ENCODE measurements at regions not wholly inside any gene's neighbourhood (a gene's known extent, or its start where the extent isn't known, plus 50 kb on each side); places are given as distances from the start of the nearest gene placed in this dataset.

DNA sequence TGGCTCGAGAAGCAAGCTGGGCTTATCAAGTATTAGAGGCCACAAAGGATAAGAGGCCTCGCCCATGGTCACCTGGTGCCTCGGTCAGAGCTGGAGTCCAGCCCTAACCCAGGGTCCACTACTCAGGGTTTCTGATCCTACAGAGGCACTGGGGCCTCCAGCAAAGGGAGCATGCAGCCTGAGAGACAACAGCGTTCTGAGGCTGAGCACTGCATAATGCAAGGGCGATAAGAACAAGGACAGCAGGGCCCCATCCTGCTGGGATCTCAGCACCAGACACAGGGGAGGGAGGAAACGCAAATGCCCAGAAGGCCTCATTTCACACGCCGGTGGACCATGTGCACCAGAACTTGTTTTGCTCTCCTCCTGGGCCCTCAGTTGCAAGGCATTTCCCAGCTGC is 63.0 kb downstream of the C5orf15 start:
- DNase-seq, result no peak

DNA sequence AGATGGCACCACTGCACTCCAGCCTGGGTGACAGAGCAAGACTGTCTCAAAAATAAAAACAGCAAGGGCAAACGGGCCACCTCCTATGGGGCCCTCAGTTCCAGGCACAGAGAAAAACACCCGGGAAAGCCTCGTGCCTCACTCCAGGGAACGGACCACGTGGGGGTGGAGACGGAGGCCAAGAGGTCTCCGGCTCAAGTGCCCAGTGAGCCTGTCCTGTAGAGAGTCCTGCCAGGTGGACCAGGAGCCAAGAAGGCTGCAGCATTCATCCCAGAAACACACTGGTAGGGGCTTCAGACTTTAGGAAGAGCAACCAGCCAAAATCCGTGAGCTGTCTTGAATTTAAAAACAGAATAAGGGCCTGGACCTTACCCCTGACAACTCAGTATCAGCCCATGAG is 63.8 kb downstream of the C5orf15 start:
- DNase-seq, result no peak

DNA sequence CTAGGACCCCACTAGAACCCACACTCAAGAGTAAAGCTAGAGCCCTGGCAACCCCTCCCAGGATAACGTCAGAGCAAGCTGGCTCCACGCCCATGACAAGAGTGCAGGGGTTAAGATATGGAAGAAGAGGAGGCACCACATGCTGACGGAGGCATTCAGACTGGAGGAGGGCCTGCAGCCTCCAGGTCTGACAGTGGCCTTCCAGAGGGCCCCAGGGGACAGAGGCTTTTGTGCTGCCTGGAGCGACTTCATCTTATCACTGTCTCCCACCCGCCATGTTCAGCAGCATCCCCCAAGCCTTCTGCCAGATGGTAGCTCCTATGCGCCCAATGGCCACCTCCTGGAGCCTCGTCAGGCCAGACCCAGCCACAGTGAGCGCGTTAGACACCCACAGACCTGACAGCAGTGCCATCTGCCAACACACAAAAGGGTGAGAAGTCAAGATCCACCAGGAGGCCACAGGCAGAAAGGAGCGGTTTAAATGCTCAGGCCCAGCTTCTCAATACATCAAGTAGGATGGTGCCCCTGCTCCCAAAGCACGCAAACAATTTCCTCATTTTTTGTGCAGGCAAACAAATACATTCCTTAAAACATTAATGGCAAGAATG is 65.8 kb downstream of the C5orf15 start:
- DNase-seq, result no peak

DNA sequence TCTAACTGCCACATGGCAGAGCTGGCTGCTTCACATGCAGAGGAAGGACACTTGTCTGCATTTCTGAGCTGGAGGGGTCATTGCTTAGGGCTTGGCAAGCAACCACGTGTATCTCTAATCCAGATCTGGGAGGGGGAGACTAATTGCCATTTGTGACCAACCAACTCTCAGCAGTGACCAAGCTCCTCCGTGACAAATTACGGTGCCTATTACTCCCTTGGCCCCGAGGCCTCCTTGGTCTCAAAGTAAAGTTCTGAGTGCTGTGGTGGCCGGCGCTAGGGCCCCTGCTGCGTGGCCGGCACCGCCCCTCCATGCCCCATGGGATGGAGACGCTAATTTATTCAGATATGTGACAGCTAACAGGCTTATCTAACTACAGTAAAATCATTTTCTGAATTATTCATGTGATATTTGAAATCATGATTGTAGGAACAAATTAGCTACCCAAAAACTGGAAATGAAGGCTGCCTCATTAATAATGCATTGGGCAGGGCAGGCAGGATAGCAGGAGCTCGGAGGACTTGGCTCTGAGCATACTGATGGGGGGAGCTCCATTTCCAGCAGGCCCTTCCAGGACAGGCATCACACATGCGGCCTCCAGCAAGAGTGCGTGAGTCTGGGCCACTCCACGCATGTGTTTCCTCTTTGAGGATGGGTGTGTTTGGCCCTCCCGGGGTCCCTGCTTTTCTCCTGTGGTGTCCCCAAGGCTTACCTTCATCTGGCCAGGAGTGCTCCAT is 67.7 kb downstream of the C5orf15 start:
- no peak for DNase-seq

DNA sequence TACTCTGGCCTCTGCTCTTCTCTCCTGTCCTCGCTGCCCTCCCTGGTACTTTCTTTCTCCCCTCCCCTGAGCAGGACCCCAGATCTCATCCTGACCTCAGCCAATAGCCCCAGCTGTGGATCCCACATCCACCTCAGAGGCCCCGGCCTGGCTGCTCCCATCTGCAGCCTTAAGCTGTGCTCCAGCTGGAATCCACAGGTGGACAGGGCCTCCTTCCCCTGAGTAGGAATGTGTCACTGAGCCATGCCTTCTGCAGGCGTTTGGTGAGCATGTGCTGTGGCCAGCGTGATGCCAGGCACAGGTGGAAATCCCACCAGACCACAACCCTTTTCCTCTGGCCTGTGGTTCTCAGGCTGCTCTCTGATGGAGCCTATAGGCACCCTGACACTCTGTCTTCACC is 68.9 kb downstream of the C5orf15 start:
- DNase-seq, result no peak

DNA sequence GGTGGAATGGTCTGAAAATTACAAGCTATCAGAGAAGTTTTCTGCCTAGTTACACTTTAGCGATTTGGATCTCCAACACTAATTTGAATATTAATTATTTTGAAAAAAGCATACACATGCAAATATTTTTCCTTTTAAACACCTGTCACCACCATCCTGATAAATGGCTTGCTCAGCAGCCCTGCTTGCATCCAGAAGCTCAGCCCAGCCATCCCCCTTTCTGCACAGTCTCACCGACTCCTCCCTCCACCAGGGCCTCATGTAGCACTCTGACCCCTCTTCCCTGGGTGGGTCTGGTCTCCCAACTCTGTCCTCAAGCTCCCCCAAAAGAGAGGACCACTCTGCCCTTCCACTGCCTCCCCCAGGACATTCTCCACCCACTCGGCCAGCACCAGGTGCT is 70.0 kb downstream of the C5orf15 start:
- no peak for DNase-seq

DNA sequence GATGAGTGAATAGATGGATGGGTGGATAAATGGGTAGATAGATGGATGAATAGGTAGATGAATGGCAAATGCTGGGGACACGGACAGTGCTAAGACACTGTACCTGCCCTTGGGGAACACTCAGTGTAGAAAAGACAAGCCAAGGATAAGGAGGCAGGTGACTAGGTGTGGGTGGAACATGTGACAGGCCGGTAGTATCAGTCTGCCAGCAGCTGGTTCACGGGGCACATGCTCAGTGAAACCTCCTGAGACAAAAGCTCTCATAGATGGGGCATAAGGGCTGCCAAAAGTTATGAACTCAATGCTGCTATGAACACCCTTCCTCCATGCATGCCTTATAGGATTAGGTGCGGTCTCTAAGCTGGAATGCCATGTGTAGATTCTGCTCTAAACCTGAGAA is 71.0 kb downstream of the C5orf15 start:
- DNase-seq, result no peak

DNA sequence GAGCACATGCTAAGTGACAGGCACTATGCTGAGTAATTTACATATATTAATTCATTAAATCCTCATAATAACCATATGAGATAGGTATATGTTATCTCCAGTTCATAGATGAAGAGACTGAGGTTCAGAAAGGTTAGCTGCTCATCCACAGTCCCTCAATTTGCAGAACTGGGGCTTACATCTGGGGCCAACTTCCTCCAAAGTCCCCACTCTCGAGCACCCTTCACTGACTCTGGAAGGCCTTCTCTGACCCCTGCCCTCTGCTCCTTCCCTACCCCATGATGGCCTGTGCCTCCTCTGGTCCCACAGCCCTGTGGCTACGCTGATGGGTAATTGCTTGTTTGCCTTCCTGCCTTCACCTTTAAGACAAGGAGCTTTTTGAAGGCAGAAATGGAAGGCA is 71.6 kb downstream of the C5orf15 start:
- DNase-seq, result no peak

DNA sequence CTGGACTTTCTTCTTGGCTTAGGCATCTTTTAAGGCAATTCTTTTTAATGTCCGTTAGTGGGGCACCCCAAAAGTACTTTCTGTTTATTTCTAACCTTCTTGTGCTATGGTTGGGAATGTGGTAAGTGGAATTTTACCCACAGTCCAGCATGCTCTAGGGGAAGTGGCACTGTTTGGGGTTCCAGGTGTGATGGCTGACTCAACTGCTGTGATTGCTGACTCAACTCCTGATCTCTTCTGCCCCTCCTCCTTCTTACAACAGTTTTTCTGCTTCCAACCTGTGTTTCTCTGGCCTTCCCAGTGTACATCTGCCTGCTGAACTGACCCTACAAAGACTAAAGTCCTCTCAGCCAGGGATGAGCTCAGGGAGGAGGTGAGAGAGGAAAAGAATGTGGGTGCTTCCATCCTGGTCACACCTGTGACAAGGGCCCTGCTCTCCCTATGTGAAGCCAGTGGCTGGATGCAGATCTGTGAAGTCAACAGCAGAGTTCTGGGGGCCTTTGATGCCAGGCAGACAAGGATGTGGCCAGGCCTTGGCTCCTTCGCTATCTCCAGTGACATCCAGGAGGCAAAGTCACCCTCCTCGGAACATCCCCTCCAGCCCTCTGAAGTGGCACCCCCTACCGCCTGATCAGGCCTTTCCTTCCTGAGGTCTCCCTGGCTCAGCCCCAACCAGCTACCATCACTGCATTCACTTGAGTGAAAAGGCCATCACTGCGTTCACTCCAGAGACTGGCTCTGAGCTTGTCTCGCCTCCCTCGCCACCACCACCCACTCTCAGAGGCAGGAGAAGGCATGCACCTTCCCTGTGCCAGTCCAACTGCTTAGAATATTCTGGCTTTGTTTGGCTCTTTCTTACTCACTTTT is 72.2 kb downstream of the C5orf15 start:
- no peak for DNase-seq

DNA sequence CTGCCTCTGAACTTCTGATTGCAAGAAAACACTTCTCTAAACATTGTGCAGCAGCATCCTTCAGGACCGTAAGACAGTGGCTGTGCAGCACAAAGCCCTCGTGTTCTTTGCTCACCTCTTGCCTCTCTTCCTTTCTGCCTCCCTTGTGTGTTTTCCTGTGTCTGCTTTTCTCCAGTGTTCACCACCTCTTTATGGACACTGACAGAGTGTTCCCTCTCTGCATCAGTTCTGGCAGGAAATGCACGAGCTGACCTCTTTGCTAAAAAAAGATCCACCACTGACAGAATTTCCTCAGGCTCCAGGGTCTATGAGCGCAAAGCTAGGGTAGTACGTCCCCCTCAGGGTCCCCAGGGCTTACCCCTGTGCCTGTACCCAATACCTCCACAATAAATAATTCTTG is 74.3 kb downstream of the C5orf15 start:
- DNase-seq, result no peak

DNA sequence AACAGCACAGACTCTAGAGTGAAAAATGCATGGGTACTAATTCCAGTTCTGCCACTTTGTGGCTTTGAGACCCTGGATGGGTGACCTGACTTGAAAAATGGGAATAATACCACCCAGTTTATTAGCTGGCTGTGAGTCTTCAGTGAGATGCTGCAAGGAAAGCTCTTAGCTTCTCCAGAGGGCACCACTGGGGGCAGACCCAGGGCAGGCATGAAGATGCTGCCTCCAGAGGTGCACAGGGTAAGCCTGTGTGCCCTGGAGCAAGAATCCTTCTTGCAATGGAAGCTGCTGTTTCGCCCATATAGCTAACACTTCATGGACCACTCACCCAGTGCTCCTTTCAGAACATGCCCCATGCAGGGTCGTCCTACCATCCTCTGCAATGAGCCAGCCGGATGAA is 75.7 kb downstream of the C5orf15 start:
- no peak for DNase-seq

DNA sequence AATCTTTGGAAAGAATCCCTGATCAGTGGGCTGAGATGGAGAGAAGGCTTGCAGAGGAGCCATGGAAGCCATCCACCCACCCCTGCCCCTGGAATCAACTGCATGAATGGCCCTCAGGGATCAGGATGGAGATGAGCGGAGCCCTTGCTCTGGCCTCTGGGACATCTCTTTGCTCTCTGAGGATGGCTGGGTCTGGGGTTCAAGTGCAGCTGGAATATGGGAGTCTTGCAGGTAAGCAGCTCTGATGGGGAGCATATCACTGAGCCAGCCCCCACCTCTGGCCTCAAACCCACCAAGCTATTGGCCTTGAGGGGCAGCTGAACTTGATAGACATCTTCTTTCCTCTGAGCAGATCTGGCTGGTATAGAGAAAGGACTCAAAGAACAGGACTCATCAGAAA is 76.1 kb downstream of the C5orf15 start:
- DNase-seq, result no peak

DNA sequence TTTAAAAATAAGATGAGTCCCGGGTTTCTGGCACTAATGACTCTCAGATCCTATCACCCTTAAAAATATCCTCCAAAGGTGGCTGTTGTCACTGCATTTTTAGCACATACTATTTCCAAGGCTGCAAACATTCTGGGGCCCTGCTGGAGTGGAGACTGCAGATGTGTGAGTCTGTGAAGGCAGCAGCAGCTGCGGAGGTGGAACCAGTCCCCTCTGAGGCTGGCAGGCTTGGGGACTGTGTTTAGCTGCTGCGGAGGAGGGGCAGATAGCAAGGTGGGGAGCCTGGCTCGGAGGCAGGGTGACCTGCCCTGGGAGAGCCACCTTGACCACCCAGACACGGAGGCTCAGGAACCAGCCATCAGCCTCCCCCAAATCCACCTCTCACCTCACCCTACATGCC is 77.0 kb downstream of the C5orf15 start:
- DNase-seq, result no peak

DNA sequence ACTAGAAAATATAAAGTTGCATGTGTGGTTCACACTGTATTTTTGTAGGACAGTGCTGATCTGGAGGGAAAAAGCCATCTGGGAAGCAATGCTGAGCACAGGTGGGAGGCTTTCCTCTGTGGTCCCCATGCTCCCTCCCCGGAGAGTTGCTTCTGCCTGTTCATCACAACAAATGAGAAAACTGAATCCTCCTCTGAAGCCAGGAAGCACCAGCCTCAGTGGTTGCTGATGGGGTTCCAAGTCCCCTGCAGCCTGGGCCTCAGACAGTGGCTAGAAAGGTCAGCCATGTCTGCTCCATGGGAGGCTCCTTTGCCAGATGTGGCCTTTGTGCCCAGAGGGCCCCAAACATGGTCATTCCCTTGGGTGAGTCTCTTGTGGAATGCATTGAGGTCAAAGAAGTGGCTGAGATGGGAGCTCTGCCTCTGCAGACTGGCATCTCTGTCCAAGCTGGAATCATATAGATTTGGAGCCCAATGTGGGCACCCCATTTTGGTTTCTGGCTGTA is 77.6 kb downstream of the C5orf15 start:
- no peak for DNase-seq

DNA sequence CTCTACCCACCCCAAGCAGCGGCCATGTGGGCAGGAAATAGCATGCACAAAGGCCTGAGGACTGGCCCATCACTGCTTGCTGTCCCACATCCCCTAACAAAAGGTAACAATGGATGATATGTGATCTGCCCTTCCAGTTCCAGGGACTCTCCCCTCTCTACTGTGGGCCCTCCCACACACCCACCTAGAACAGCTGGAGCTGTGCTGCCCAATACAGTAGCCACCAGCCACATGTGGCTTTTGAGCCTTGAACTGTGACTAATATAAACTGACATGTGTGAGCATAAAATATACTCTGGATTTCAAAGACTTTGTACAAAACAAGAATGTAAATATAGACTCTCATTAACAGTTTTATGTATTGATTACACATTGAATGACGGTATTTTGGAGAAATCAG is 78.1 kb downstream of the C5orf15 start:
- DNase-seq, result no peak

DNA sequence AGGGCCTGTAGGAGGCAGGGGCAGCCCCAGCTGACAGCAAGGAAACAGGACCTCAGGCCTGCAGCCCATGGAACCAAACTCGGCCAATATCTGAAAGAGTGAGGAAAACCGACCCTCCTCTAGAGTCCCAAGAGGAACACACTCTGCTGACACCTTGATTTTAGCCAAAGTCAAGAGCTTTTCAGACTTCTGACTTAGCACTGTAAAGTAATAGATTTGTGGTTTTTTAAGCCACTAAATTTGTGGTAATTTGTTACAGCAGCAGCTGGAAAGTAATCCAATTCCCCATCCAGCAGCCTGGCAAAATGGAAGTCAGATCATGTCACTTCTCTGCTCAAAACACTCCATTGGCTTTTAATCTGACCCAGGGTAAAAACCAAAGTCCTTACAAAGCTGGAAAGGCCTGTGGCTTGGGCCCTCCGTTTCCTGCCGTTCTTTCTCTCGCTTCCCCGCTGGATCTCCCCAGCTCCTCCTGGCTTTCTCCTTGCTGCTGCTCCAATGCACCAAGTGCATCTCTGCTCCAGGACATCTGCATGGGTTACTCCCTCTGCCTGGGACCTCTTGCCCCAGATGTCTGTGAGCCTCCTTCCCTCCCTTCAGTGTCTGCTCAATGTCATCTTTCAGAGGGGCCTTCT is 79.0 kb downstream of the C5orf15 start:
- no peak for DNase-seq

DNA sequence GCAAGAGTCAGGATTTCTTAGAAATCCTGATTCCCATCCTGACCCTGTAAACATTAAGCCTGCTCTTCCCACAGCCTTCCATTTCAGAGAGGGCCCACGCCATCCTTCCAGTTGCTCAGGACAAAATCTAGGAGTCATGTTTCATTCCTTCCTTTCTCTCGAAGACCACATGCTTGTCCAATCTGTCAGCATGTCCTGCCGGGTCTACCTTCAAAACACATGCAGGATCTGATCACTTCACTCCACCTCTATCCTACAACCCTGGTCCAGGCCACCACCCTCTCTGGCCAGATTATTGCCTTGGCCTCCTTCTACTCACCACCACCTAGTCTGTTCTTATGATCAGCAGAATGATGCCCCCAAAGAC is 79.8 kb downstream of the C5orf15 start:
- no peak for DNase-seq

DNA sequence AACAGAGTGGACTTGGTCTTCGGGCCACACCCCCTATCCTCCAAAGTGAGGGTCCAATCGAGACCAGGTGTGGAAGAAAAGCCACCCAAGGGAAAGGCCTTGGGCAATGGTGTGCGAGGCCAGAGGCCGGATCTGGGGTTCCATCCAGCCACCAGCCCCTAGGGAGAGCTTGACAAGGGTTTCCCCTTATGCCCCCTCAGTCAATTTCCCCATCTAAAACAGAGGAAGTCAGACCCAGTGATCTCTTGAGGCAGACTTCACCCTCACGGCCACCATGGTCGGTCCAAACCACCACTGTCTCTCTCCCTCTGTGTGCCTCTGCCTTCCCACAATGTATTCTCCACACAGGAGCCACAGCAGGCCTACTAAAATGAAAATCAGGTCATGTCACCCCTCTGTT is 82.9 kb downstream of the C5orf15 start:
- DNase-seq, result no peak

DNA sequence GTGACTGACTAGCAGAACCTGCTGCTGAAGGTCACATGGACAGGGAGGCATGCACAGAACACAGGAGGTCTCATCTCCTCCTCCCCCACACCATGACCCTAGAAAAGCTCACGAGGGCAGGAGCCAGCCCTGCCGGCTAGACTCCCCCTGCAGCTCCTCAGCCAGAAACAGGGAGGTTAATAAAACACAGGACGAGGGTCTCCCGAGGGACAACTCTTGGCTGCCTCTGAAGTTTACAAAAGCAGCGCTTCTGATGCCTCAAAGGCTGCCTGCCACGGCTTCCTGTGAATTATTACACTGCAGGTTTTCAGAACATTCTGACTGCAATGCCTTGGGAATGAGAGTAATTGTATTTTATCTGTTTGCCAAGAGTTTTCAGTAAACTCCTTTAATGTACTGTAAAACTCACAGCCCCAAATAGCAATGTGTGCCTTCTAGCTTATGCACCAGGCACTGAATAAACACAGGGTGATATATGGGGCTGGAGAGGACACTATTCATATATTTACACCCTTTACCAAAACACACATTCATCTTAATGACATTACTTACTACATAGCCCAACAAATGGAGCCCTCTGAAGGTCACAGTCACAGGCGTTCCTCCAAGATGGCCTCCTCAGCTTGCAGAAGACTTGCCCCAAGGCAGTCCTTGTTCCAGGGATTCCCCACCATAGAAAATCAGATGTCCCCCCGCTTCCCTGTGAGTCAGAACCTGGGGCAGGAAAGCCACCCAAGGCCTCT is 83.7 kb downstream of the C5orf15 start:
- DNase-seq, result peak; percentile 9

DNA sequence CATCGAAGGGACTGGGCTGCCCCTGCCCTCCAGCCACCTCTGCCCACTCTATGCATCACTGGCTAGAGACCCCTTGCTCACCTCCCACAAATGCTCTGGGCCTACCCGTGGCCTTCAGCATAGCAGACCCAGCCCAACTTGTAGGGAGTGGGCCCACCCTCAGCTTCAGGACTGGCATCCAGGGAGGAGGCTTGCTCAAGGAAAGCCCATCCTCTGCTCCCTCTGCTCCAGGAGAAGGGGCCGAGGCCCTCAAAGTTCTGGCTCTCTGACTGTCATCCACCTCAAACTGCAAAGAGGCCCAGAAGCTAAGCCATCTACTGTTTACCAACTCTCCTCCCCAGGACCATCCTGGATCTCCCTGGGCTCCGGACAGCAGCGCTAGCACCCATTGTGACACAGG is 84.5 kb downstream of the C5orf15 start:
- DNase-seq, result no peak

DNA sequence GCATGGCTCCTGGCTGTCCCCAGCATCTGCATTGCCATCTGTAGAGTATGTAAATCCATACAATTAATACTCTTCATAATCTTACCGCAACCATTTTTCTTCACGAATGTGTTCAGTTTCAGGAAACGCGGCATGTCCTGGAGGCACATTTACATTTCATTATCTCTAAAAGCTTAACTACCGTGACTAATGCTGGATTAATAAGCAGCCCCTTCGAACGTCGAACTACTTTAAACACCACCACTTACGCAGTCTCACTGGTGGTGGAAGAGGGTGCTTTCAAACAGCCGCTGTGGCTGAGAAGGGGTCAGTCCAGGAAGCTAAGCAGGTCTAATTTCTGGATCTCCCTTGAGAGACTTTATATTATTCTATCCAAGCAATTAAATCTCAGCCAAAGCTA is 85.6 kb downstream of the C5orf15 start:
- DNase-seq, result no peak

DNA sequence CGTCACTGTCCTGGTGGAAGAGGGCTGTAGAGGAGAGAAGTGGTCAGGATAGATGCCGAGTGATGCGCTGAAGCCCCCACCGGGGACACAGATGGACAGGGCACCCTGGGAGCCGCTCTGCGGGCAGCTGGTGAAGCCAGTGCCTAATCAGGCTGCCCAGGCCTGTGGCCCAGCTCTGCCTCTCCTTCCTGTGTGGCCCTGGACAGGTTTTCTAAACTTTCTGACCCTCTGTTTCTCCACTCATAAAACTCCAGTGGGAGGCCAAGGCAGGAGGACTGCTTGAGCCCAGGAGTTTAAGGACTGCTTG is 86.1 kb downstream of the C5orf15 start:
- no peak for DNase-seq
